ENCODE measurements at regions not wholly inside any gene's neighbourhood (a gene's known extent, or its start where the extent isn't known, plus 50 kb on each side); places are given as distances from the start of the nearest gene placed in this dataset.

GRCh38 chr18:51848702-51849101, 491.3 kb upstream of the DCC start:
- TF ChIP-seq CTCF (conservative IDR thresholded peaks at IDR 0.05; ENCODE audit: low read length): no peak
- no peak for TF ChIP-seq EZH2phosphoT487 (IDR thresholded peaks at IDR 0.05; ENCODE audit: borderline replicate concordance, low read depth, low read length)

Measured in OCI-LY7 (cell line).